Mucosa of gallbladder (tissue), 1 donor: ENCODE measurements at regions not wholly inside any gene's neighbourhood (a gene's known extent, or its start where the extent isn't known, plus 50 kb on each side); places are given as distances from the start of the nearest gene placed in this dataset.

Experiments
- DNase-seq: peaks from one replicate; pipeline ENCODE4 v3.0.0-alpha.2; 2020; ENCODE audit warnings: low spot score
- donor health status: DM: no; HTN: no; CAD: no.

GRCh38 chr4:100083289-100083688, 107.0 kb downstream of the DDIT4L start:
- DNase-seq: no peak

- DNase-seq: no peak
Measured at GRCh38 chr4:100082852-100083251, 107.4 kb downstream of the DDIT4L start.

- DNase-seq: no peak
Measured at GRCh38 chr4:100081491-100081890, 108.8 kb downstream of the DDIT4L start.

GRCh38 chr4:100079264-100079663, 111.0 kb downstream of the DDIT4L start:
- no peak for DNase-seq

GRCh38 chr4:100076753-100077152, 113.5 kb downstream of the DDIT4L start:
- DNase-seq: no peak

GRCh38 chr4:100075486-100076270, 114.6 kb downstream of the DDIT4L start:
- DNase-seq: no peak

- DNase-seq: no peak
Measured at GRCh38 chr4:100075056-100075455, 115.2 kb downstream of the DDIT4L start.

- DNase-seq: no peak
Measured at GRCh38 chr4:100071506-100071905, 118.8 kb downstream of the DDIT4L start.

GRCh38 chr4:100070868-100071267, 119.4 kb downstream of the DDIT4L start:
- no peak for DNase-seq

- DNase-seq: no peak
Measured at GRCh38 chr4:100069207-100069606, 119.1 kb upstream of the H2AZ1 start.

- DNase-seq: no peak
Measured at GRCh38 chr4:100067255-100067654, 117.2 kb upstream of the H2AZ1 start.

GRCh38 chr4:100063355-100063754, 113.3 kb upstream of the H2AZ1 start:
- DNase-seq: no peak

GRCh38 chr4:100062921-100063320, 112.8 kb upstream of the H2AZ1 start:
- DNase-seq: no peak

GRCh38 chr4:100061835-100062234, 111.8 kb upstream of the H2AZ1 start:
- no peak for DNase-seq

GRCh38 chr4:100060765-100061416, 110.8 kb upstream of the H2AZ1 start:
- no peak for DNase-seq

- no peak for DNase-seq
Measured at GRCh38 chr4:100059467-100059866, 109.4 kb upstream of the H2AZ1 start.

GRCh38 chr4:100056701-100057100, 106.6 kb upstream of the H2AZ1 start:
- no peak for DNase-seq

- DNase-seq: no peak
Measured at GRCh38 chr4:100054071-100054470, 104.0 kb upstream of the H2AZ1 start.

GRCh38 chr4:100049872-100050271, 99.8 kb upstream of the H2AZ1 start:
- no peak for DNase-seq

- DNase-seq: no peak
Measured at GRCh38 chr4:100042711-100043110, 92.6 kb upstream of the H2AZ1 start.

GRCh38 chr4:100042235-100042634, 92.2 kb upstream of the H2AZ1 start:
- DNase-seq: no peak

GRCh38 chr4:100041646-100042045, 91.6 kb upstream of the H2AZ1 start:
- DNase-seq: no peak

GRCh38 chr4:100034023-100034664, 84.1 kb upstream of the H2AZ1 start:
- no peak for DNase-seq
